Body of pancreas (tissue), 4 donors: ENCODE measurements at regions not wholly inside any gene's neighbourhood (a gene's known extent, or its start where the extent isn't known, plus 50 kb on each side); places are given as distances from the start of the nearest gene placed in this dataset.

ENCODE experiments used
- POLR2A ChIP-seq, 3 donors: fragments of 450-650 bp; IDR thresholded peaks; one replicate each; pipeline ENCODE4 v1.6.1; 2016; ENCODE audit warnings: antibody characterized with exemption in 3 of 3, mild to moderate bottlenecking in 2 of 3
- TF ChIP-seq, protein P1 (sequence below), 7 experiments: fragments of 450-650 bp in 4 of 7; fragments of 200-600 bp in 3 of 7; sonication (generic) in 3 of 7; IDR thresholded peaks; one replicate each; pipeline ENCODE4 v1.5.1; 2016 to 2019; ENCODE audit warnings: antibody characterized with exemption in 7 of 7

DNA sequence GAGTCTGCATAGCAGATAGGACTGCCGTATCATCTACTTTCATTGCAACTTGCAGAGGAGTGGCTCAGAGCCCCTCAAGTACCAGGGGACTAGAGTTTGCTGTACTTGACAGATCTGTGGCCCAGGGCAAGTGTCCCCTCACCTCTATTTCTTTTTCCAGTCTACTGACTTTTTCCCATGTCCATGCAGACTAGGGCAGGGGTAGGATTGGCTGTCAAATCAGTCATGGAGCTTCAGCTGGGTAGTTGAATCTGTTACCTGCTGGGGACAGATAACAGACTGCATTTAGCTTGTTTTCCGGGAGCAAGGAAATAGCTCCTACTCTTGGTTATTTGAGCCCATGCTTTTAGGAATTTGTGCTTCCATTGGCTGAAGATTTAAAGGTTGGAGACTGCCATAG, 121.0 kb upstream of the CDK13 start:
- TF ChIP-seq, protein P1, sequence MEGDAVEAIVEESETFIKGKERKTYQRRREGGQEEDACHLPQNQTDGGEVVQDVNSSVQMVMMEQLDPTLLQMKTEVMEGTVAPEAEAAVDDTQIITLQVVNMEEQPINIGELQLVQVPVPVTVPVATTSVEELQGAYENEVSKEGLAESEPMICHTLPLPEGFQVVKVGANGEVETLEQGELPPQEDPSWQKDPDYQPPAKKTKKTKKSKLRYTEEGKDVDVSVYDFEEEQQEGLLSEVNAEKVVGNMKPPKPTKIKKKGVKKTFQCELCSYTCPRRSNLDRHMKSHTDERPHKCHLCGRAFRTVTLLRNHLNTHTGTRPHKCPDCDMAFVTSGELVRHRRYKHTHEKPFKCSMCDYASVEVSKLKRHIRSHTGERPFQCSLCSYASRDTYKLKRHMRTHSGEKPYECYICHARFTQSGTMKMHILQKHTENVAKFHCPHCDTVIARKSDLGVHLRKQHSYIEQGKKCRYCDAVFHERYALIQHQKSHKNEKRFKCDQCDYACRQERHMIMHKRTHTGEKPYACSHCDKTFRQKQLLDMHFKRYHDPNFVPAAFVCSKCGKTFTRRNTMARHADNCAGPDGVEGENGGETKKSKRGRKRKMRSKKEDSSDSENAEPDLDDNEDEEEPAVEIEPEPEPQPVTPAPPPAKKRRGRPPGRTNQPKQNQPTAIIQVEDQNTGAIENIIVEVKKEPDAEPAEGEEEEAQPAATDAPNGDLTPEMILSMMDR (IDR thresholded peaks at IDR 0.05), result no peak
- TF ChIP-seq POLR2A (IDR thresholded peaks at IDR 0.05), result no peak
